Suprapubic skin (tissue), 4 donors: ENCODE measurements at regions not wholly inside any gene's neighbourhood (a gene's known extent, or its start where the extent isn't known, plus 50 kb on each side); places are given as distances from the start of the nearest gene placed in this dataset.
A peak's percentile ranks its signal among the peaks of the same experiment; 100 is the strongest.

Experiments
- DNase-seq, 2 donors: peaks; one replicate each; pipeline ENCODE4 v3.0.0-alpha.2; 2019; ENCODE audit warnings: low spot score in 2 of 2
- H3K27ac ChIP-seq: fragments of 200-600 bp; sonication (generic); one replicate; pipeline ENCODE4 v1.5.1; 2019
- H3K27me3 ChIP-seq: fragments of 200-600 bp; sonication (generic); one replicate; pipeline ENCODE4 v1.5.1; 2019
- H3K36me3 ChIP-seq: fragments of 200-600 bp; sonication (generic); one replicate; pipeline ENCODE4 v1.5.1; 2019
- H3K4me1 ChIP-seq: fragments of 200-600 bp; sonication (generic); one replicate; pipeline ENCODE4 v1.5.1; 2019
- H3K4me3 ChIP-seq: fragments of 200-600 bp; sonication (generic); one replicate; pipeline ENCODE4 v1.5.1; 2019; ENCODE audit warnings: mild to moderate bottlenecking
- H3K9me3 ChIP-seq: fragments of 200-600 bp; sonication (generic); one replicate; pipeline ENCODE4 v1.5.1; 2019
- EP300 ChIP-seq: sonication (generic); formaldehyde crosslinking; IDR thresholded peaks from one replicate; pipeline ENCODE4 v1.6.1; 2017; ENCODE audit warnings: antibody characterized with exemption
- POLR2A ChIP-seq, 2 donors: fragments of 450-650 bp; IDR thresholded peaks; one replicate each; pipeline ENCODE4 v1.6.1; 2017; ENCODE audit warnings: antibody characterized with exemption in 2 of 2, mild to moderate bottlenecking in 2 of 2, moderate library complexity in 2 of 2
- POLR2AphosphoS5 ChIP-seq, 3 donors: sonication (generic); formaldehyde crosslinking; IDR thresholded peaks; one replicate each; pipeline ENCODE4 v1.6.1; 2017; ENCODE audit warnings: antibody characterized with exemption in 3 of 3
- WGBS: methylation state at CpG from one replicate; pipeline ENCODE4 v1.1.5; 2018; 5-methylcytosine and 5-hydroxymethylcytosine counted together
- TF ChIP-seq, protein P1 (sequence below), 2 donors: fragments of 200-600 bp in 1 of 2; fragments of 450-650 bp in 1 of 2; sonication (generic) in 1 of 2; IDR thresholded peaks; one replicate each; pipeline ENCODE4 v1.5.1; 2016 to 2019; ENCODE audit warnings: antibody characterized with exemption in 2 of 2, mild to moderate bottlenecking in 1 of 2, moderate library complexity in 1 of 2

DNA sequence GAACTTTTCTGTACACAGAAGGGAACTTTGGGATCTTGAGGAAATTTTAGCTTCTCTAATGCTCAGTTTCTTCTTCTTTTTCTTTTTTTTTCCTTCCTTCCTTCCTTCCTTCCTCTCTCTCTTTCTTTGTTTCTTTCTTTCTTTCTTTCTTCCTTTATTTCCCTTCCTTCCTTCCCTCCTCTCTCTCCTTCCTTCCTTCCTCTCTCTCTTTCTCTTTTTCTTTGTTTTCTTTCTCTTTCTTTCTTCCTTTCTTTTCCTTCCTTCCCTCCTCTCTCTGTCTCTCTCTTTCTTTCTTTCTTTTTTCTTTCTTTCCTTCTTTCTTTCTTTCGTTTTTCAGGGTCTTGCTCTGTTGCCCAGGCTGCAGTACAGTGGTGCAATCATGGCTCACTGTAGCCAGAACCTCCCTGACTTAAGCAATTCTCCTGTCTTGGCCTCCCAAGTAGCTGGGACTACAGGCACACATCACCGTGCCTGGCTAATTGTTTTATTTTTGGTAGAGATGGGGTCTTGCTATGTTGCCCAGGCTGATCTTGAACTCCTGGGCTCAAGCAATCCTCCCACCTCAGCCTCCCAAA lies 58.6 kb upstream of the SDK1 start:
- H3K4me1 ChIP-seq: no peaks in the 10 kb centered on the region
- H3K4me3 ChIP-seq: no peak overlapping the region
- TF ChIP-seq, protein P1, sequence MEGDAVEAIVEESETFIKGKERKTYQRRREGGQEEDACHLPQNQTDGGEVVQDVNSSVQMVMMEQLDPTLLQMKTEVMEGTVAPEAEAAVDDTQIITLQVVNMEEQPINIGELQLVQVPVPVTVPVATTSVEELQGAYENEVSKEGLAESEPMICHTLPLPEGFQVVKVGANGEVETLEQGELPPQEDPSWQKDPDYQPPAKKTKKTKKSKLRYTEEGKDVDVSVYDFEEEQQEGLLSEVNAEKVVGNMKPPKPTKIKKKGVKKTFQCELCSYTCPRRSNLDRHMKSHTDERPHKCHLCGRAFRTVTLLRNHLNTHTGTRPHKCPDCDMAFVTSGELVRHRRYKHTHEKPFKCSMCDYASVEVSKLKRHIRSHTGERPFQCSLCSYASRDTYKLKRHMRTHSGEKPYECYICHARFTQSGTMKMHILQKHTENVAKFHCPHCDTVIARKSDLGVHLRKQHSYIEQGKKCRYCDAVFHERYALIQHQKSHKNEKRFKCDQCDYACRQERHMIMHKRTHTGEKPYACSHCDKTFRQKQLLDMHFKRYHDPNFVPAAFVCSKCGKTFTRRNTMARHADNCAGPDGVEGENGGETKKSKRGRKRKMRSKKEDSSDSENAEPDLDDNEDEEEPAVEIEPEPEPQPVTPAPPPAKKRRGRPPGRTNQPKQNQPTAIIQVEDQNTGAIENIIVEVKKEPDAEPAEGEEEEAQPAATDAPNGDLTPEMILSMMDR (IDR thresholded peaks at IDR 0.05): no peak
- TF ChIP-seq EP300: no peak
- H3K27ac ChIP-seq: peak overlapping the region; percentile 40
- no peaks in the 10 kb centered on the region for H3K27me3 ChIP-seq
- H3K36me3 ChIP-seq: no peaks in the 10 kb centered on the region
- DNase-seq: no peak
- H3K9me3 ChIP-seq: peaks cover 4% of the 10 kb centered on the region
- WGBS: 84% methylated on average over 2 of the region's 2 CpGs

DNA sequence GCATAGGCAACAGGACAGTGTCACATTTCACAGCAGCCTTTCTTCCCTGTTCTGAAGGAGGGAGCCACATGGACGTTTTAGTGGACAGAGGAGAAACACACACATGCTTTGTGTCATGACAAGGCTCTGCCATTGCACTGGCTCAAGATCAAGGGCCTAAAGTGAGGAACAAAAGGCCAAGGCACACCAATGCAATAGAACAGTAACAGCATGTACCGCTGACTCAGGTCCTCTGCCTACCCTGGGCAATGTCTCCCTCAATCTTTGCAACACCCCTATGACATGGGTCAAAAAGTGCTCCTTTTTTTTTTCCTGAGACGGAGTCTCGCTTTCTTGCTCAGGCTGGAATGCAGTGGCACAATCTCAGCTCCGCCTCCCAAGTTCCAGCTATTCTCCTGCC lies 57.8 kb upstream of the SDK1 start:
- Histone ChIP-seq H3K36me3 (no peaks in the 10 kb centered on the region), H3K27me3 (no peaks in the 10 kb centered on the region), H3K4me3 (no peak overlapping the region), H3K9me3 (peaks cover 4% of the 10 kb centered on the region), H3K27ac (peak overlapping the region; percentile 40), H3K4me1 (no peaks in the 10 kb centered on the region)
- DNase-seq: no peak
- WGBS: 70% methylated on average over 5 of the region's 5 CpGs
- TF ChIP-seq EP300 (no peak), POLR2AphosphoS5 (IDR thresholded peaks at IDR 0.05) (peak in 2 of 3 donors; percentile 17 to 49)

DNA sequence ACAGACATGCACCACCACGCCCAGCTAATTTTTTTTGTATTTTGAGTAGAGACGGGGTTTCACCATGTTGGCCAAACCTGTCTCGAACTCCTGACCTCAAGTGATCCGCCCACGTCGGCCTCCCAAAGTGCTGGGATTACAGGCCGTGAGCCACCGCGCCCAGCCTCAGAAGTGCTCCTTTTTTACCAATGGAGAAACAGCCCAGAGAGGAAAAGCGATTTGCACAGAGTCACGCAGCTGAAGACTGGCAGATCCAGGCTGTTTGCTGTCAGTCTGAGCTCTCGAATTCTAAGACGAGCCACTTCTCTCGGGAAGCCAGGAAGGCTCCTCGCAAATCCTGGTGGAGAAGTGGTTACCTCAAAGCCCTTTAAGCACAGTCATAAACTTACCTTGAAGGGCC lies 57.4 kb upstream of the SDK1 start:
- Histone ChIP-seq H3K27me3 (no peaks in the 10 kb centered on the region), H3K27ac (peak overlapping the region; percentile 24), H3K9me3 (peaks cover 4% of the 10 kb centered on the region), H3K4me3 (no peak overlapping the region), H3K4me1 (no peaks in the 10 kb centered on the region), H3K36me3 (no peaks in the 10 kb centered on the region)
- WGBS: 79% methylated on average over 15 of the region's 15 CpGs
- no peak for TF ChIP-seq POLR2AphosphoS5 (IDR thresholded peaks at IDR 0.05)
- TF ChIP-seq POLR2A (IDR thresholded peaks at IDR 0.05): no peak
- TF ChIP-seq EP300: no peak
- DNase-seq: no peak

DNA sequence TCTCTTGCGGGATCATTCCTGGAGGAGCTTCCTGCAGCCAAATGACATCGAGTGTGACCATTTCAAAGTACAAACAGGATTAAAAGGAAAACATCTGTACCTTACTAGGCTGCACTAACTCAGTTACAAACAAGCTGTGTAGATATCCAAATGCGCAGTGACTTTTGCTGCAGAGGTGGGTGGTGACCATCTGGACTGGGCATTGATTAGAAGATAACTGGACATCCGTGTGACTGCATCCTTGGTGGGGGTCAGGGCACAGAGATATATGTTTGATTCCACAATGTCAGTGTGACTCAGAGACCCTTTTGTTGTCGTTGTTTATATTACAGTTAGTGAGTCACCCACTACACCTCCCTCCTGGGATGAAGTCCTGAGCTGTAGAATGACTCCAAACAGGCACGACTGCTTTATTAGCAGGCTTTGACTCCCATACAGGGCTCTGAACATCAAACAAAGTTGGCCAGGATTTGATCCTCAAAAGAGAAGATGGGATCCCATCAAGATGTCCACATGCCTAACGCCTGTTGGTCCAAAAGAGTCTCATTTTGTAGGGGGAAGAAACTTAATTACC lies 56.7 kb upstream of the SDK1 start:
- Histone ChIP-seq H3K4me3 (no peak overlapping the region), H3K27ac (peak overlapping the region; percentile 24), H3K4me1 (no peaks in the 10 kb centered on the region), H3K27me3 (no peaks in the 10 kb centered on the region), H3K9me3 (peaks cover 4% of the 10 kb centered on the region), H3K36me3 (no peaks in the 10 kb centered on the region)
- 51% methylated on average over 7 of the region's 7 CpGs for WGBS
- no peak for TF ChIP-seq POLR2AphosphoS5 (IDR thresholded peaks at IDR 0.05)
- no peak for DNase-seq

DNA sequence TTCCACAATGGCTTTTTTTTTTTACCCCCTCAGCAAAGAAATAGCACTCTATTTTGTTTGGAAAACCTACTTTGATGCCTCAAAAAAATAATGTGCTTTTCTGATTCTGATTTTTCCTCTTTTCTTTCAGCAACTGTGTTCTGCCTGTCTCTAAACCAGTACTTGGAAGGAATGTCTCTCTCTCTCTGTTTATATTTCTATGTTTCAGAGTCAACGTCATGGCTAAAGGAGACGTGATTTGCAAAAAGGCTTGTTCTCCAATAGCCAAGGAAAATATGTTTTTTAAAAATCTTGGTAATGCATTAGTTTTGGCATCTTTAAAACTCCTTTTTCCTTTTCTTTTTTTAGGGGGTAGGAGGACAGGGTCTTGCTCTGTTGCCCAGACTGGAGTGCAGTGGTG lies 56.0 kb upstream of the SDK1 start:
- whole genome bisulfite sequencing: 64% methylated on average over 2 of the region's 2 CpGs
- Histone ChIP-seq H3K36me3 (no peaks in the 10 kb centered on the region), H3K27me3 (no peaks in the 10 kb centered on the region), H3K27ac (no peak overlapping the region), H3K9me3 (peaks cover 4% of the 10 kb centered on the region), H3K4me1 (no peaks in the 10 kb centered on the region), H3K4me3 (no peak overlapping the region)
- no peak for TF ChIP-seq EP300
- TF ChIP-seq, protein P1 (IDR thresholded peaks at IDR 0.05): no peak
- no peak for TF ChIP-seq POLR2A (IDR thresholded peaks at IDR 0.05)
- no peak for TF ChIP-seq POLR2AphosphoS5 (IDR thresholded peaks at IDR 0.05)
- DNase-seq: no peak

DNA sequence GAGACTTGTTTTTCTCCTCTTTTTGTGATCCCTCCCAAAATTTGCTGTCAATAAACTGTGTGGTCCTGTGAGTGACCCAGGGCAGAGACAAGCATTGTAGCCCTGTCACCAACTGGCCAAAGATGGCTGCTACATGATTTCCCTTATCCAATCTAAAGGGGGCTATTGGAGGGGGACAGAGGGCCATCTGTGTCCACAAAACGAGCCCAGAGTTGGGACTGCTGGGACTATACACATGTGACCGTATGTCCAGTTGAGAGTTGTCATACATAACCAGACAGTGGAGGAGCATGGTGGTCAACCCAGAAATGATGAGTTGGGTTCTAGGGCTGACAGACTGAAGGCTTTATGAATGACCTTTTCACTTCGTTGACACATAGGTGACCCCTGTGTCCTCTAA lies 55.3 kb upstream of the SDK1 start:
- Histone ChIP-seq H3K9me3 (peaks cover 4% of the 10 kb centered on the region), H3K4me3 (no peak overlapping the region), H3K27ac (no peak overlapping the region), H3K4me1 (no peaks in the 10 kb centered on the region), H3K36me3 (no peaks in the 10 kb centered on the region), H3K27me3 (no peaks in the 10 kb centered on the region)
- no peak for TF ChIP-seq POLR2AphosphoS5 (IDR thresholded peaks at IDR 0.05)
- TF ChIP-seq, protein P1 (IDR thresholded peaks at IDR 0.05): no peak
- TF ChIP-seq POLR2A (IDR thresholded peaks at IDR 0.05): no peak
- no peak for TF ChIP-seq EP300
- DNase-seq: no peak
- 83% methylated on average over 1 of the region's 3 CpGs for WGBS

DNA sequence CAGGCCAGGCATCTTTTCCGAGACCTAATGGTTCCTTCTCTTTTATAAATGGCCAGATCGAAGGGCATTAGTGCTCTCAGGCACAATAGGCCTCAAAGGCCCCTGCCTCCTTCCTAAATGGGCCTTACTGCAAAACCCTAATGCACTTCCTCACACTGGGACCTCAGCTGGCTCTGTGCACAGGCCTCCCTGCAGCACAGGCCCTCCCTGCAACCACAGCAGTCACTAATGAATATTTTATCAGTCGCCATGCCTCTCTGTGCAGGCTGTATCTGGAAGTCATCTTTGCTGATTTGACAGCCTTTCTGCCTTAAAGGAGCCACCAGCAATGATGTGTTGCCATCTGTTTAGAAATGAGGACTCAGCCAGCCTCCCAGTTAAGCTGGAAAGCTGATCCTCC lies 54.9 kb upstream of the SDK1 start:
- Histone ChIP-seq H3K27ac (no peak overlapping the region), H3K27me3 (no peaks in the 10 kb centered on the region), H3K36me3 (no peaks in the 10 kb centered on the region), H3K4me1 (no peaks in the 10 kb centered on the region), H3K4me3 (no peak overlapping the region), H3K9me3 (peaks cover 4% of the 10 kb centered on the region)
- 92% methylated on average over 3 of the region's 3 CpGs for WGBS
- no peak for DNase-seq
- TF ChIP-seq EP300 (no peak), POLR2A (IDR thresholded peaks at IDR 0.05) (no peak)
- TF ChIP-seq, protein P1 (IDR thresholded peaks at IDR 0.05): no peak
